ENCODE measurements at regions not wholly inside any gene's neighbourhood (a gene's known extent, or its start where the extent isn't known, plus 50 kb on each side); places are given as distances from the start of the nearest gene placed in this dataset.

- FAIRE-seq (no peak), DNase-seq (ENCODE audit: insufficient read length, low spot score) (no peak)
Measured at GRCh38 chr5:13251623-13252376, 692.7 kb downstream of the DNAH5 start.

GRCh38 chr5:13250464-13251291 is 693.8 kb downstream of the DNAH5 start:
- FAIRE-seq, result no peak
- DNase-seq (ENCODE audit: insufficient read length, low spot score), result no peak
- peak; percentile 27 for TF ChIP-seq CTCF (IDR thresholded peaks at IDR 0.05; ENCODE audit: insufficient read depth, missing control alignments)

More at GRCh38 chr5:13251623-13252376, 692.7 kb downstream of the DNAH5 start:
- no peak for TF ChIP-seq CTCF (IDR thresholded peaks at IDR 0.05; ENCODE audit: insufficient read depth, missing control alignments)

- DNase-seq (ENCODE audit: insufficient read length, low spot score) (no peak), FAIRE-seq (no peak)
- TF ChIP-seq CTCF (IDR thresholded peaks at IDR 0.05; ENCODE audit: insufficient read depth, missing control alignments), result no peak
Measured at GRCh38 chr5:13249854-13250253, 694.6 kb downstream of the DNAH5 start.

- DNase-seq (ENCODE audit: insufficient read length, low spot score) (no peak), FAIRE-seq (no peak)
- no peak for TF ChIP-seq CTCF (IDR thresholded peaks at IDR 0.05; ENCODE audit: insufficient read depth, missing control alignments)
Measured at GRCh38 chr5:13248253-13248652, 696.2 kb downstream of the DNAH5 start.

GRCh38 chr5:13246053-13246452 is 698.4 kb downstream of the DNAH5 start:
- TF ChIP-seq CTCF (IDR thresholded peaks at IDR 0.05; ENCODE audit: insufficient read depth, missing control alignments), result no peak
- DNase-seq (ENCODE audit: insufficient read length, low spot score) (no peak), FAIRE-seq (no peak)

- FAIRE-seq (no peak), DNase-seq (ENCODE audit: insufficient read length, low spot score) (no peak)
- TF ChIP-seq CTCF (IDR thresholded peaks at IDR 0.05; ENCODE audit: insufficient read depth, missing control alignments), result no peak
Measured at GRCh38 chr5:13244151-13244550, 700.3 kb downstream of the DNAH5 start.

GRCh38 chr5:13227513-13227912 is 717.0 kb downstream of the DNAH5 start:
- DNase-seq (ENCODE audit: insufficient read length, low spot score) (no peak), FAIRE-seq (no peak)
- TF ChIP-seq CTCF (IDR thresholded peaks at IDR 0.05; ENCODE audit: insufficient read depth, missing control alignments), result no peak
